Testis (tissue), 2 donors: ENCODE measurements at regions not wholly inside any gene's neighbourhood (a gene's known extent, or its start where the extent isn't known, plus 50 kb on each side); places are given as distances from the start of the nearest gene placed in this dataset.

ENCODE experiments used
- DNase-seq: peaks from one replicate; pipeline ENCODE4 v3.0.0-alpha.2; 2019
- H3K27ac ChIP-seq, 2 donors: fragments of 200-600 bp; sonication (generic); one replicate each; pipeline ENCODE4 v1.5.1; 2019
- H3K27me3 ChIP-seq: fragments of 200-600 bp; sonication (generic); one replicate; pipeline ENCODE4 v1.5.1; 2019
- H3K36me3 ChIP-seq: fragments of 200-600 bp; sonication (generic); one replicate; pipeline ENCODE4 v1.5.1; 2017; ENCODE audit warnings: low read depth; ENCODE audit errors: missing control alignments
- H3K4me1 ChIP-seq: fragments of 200-600 bp; sonication (generic); one replicate; pipeline ENCODE4 v1.5.1; 2019
- H3K4me3 ChIP-seq, 2 donors: fragments of 200-600 bp; sonication (generic); one replicate each; pipeline ENCODE4 v1.5.1; 2017 to 2019
- H3K9me3 ChIP-seq: fragments of 200-600 bp; sonication (generic); one replicate; pipeline ENCODE4 v1.5.1; 2017
- CTCF ChIP-seq, 3 experiments: fragments of 450-650 bp in 2 of 3; fragments of 200-600 bp in 1 of 3; sonication (generic) in 1 of 3; IDR thresholded peaks; one replicate each; pipeline ENCODE4 v1.5.1; 2016 to 2019; ENCODE audit warnings: antibody characterized with exemption in 3 of 3, mild to moderate bottlenecking in 2 of 3, moderate library complexity in 1 of 3
- POLR2A ChIP-seq: fragments of 450-650 bp; IDR thresholded peaks from one replicate; pipeline ENCODE4 v1.6.1; 2017; ENCODE audit warnings: antibody characterized with exemption, mild to moderate bottlenecking, moderate library complexity
- WGBS, 2 donors: methylation state at CpG; one replicate each; pipeline ENCODE4 v1.1.5; 2018; 5-methylcytosine and 5-hydroxymethylcytosine counted together
- intact Hi-C: fragments of 100-400 bp; cut with DNase I; formaldehyde crosslinking; loops from one replicate; pipeline ENCODE4 v1.15.1; 2023; ENCODE audit warnings: low total_unique reads

DNA sequence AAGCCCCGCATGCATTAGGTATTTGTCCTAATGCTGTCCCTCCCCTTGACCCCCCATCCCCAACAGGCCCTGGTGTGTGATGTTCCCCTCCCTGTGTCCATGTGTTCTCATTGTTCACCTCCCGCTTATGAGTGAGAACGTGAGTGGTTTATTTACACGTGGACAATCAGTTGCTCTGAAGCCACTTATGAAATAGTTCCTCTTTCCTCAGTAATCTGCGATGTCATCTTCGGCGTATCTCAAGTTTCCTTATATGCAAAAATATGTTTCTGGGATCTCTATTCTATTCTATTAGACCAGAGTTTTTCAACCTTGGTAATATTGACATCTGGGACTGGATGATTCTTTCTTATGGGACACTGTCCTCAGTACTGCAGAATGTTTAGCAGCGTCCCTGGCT, 56.0 kb upstream of the DCD start:
- Histone ChIP-seq H3K27me3 (no peaks in the 10 kb centered on the region), H3K4me3 (no peak overlapping the region), H3K27ac (no peak overlapping the region), H3K4me1 (peaks cover 8% of the 10 kb centered on the region), H3K36me3 (no peaks in the 10 kb centered on the region), H3K9me3 (no peaks in the 10 kb centered on the region)
- intact Hi-C loops, result no loop called here
- TF ChIP-seq CTCF (IDR thresholded peaks at IDR 0.05), result no peak
- TF ChIP-seq POLR2A, result no peak
- DNase-seq, result no peak
- WGBS, 2 donors, result 82 to 89% methylated on average over 8 of the region's 8 CpGs

DNA sequence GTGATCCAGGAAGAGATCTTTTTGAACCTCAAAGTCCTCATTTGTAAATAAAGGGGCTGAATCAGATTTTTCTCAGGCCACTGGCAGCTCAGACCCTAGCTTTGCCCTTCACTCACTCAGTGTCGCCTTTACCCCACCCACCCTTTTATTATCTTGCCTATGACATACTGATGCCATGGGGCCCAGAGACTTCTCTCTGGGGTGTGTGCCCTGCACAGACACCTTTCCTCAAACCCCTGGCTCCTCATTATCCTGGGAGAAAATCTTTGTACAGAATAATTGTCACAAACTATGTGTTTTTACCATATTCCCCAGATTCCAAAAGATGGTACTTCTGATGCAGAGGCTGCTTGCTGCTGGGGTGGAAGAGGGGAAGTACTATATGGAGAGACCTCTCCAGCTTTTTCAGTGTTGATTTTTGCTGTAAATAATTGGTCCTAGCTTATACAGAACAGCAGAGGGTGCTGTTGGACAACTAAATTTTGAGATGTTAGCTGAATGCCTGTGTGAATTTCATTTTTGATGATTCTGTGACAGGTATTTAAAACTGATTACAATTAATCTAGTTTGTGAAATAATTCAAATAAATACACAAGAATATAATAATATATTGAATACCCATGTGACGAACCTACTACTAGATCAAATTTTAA, 53.9 kb upstream of the DCD start:
- no peak for DNase-seq
- no peak overlapping the region for H3K27ac ChIP-seq
- no peaks in the 10 kb centered on the region for H3K9me3 ChIP-seq
- no peaks in the 10 kb centered on the region for H3K27me3 ChIP-seq
- WGBS, 2 donors, result 41 to 49% methylated on average over 2 of the region's 2 CpGs
- H3K36me3 ChIP-seq, result no peaks in the 10 kb centered on the region
- no peak overlapping the region for H3K4me3 ChIP-seq
- H3K4me1 ChIP-seq, result peaks cover 13% of the 10 kb centered on the region
- TF ChIP-seq CTCF (IDR thresholded peaks at IDR 0.05), result peak; percentile 33 to 57 (median 34)
- no peak for TF ChIP-seq POLR2A
- intact Hi-C loops, result no loop called here

DNA sequence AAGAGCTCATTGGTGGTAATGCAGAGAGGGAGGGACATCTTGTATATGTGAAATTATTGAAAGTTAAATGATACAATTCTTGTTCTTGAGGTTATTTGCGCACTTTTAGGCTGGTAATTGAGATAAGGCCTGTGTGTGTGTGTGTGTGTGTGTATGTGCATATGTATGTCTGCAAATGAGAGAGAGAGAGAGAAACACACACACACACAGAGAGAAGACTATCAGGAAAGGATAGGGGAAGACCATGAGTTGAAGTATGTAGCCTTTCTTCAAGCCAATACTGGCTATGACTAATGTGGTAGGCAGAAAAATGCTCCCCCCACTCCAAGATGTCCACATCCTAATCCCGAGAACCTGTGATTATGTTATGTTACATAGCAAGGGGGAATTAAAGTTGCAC, 52.7 kb upstream of the DCD start:
- intact Hi-C loops, result no loop called here
- Histone ChIP-seq H3K27ac (no peak overlapping the region), H3K4me3 (no peak overlapping the region), H3K4me1 (peaks cover 13% of the 10 kb centered on the region), H3K36me3 (no peaks in the 10 kb centered on the region), H3K9me3 (no peaks in the 10 kb centered on the region), H3K27me3 (no peaks in the 10 kb centered on the region)
- WGBS, 2 donors, result 73 to 81% methylated on average over 2 of the region's 2 CpGs
- no peak for DNase-seq
- TF ChIP-seq POLR2A (no peak), CTCF (IDR thresholded peaks at IDR 0.05) (no peak)

DNA sequence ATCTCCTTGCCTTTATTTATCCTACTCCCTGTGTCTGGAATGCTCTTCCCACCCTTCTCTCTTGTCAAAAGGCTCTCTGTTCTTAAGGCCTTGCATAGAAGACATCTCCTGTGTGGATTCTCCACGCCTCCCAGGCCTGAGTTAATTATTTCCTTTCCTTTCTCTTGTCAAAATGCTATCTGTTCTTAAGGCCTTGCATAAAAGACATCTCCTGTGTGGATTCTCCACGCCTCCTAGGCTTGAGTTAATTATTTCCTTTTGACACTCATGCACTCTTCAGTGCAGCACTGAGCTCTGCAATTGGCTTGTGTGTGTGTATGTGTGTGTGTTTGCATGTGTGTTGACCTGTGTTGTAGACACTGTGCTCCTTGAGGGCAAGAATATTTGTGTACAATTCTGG, 52.1 kb upstream of the DCD start:
- peaks cover 13% of the 10 kb centered on the region for H3K4me1 ChIP-seq
- H3K27ac ChIP-seq, result no peak overlapping the region
- no peaks in the 10 kb centered on the region for H3K9me3 ChIP-seq
- DNase-seq, result no peak
- intact Hi-C loops, result no loop called here
- H3K27me3 ChIP-seq, result no peaks in the 10 kb centered on the region
- WGBS, 2 donors, result 64 to 77% methylated on average over 2 of the region's 2 CpGs
- H3K36me3 ChIP-seq, result no peaks in the 10 kb centered on the region
- no peak for TF ChIP-seq POLR2A
- no peak for TF ChIP-seq CTCF (IDR thresholded peaks at IDR 0.05)
- H3K4me3 ChIP-seq, result no peak overlapping the region
